ENCODE measurements at regions not wholly inside any gene's neighbourhood (a gene's known extent, or its start where the extent isn't known, plus 50 kb on each side); places are given as distances from the start of the nearest gene placed in this dataset.

- intact Hi-C loops (cut with micrococcal nuclease), result no loop called here
- CTCF ChIA-PET, result no interaction called here
- H3K4me1 Mint-ChIP-seq (ENCODE audit: low read depth), result no peaks in the 10 kb centered on the region
- H3K27ac Mint-ChIP-seq, result no peak overlapping the region
- H3K27me3 Mint-ChIP-seq (ENCODE audit: low read depth), result peaks cover 12% of the 10 kb centered on the region
- H3K4me3 Mint-ChIP-seq, result no peak overlapping the region
- H3K9me3 Mint-ChIP-seq, result no peaks in the 10 kb centered on the region
- no peaks in the 10 kb centered on the region for H3K36me3 Mint-ChIP-seq (ENCODE audit: low read depth)
- DNase-seq, result no peak
These were observed 234.0 kb upstream of the HMGA2 start for GRCh38 chr12:65590318-65590717.

- Mint-ChIP-seq H3K4me3 (no peak overlapping the region), H3K4me1 (ENCODE audit: low read depth) (no peaks in the 10 kb centered on the region), H3K27ac (no peak overlapping the region), H3K9me3 (no peaks in the 10 kb centered on the region), H3K27me3 (ENCODE audit: low read depth) (peaks cover 15% of the 10 kb centered on the region), H3K36me3 (ENCODE audit: low read depth) (no peaks in the 10 kb centered on the region)
- no peak for DNase-seq
- intact Hi-C loops (cut with micrococcal nuclease), result no loop called here
- CTCF ChIA-PET, result interaction anchor here (0.6 kb wide), 1 partner anchor 457 kb away, joined by 3 read pairs; no protein-coding TSS in a partner anchor
These were observed 231.9 kb upstream of the HMGA2 start for GRCh38 chr12:65592416-65592815.

GRCh38 chr12:65593239-65593701 lies 231.0 kb upstream of the HMGA2 start:
- no peak for DNase-seq
- H3K27ac Mint-ChIP-seq, result no peak overlapping the region
- CTCF ChIA-PET, result no interaction called here
- no peaks in the 10 kb centered on the region for H3K9me3 Mint-ChIP-seq
- no peaks in the 10 kb centered on the region for H3K4me1 Mint-ChIP-seq (ENCODE audit: low read depth)
- intact Hi-C loops (cut with micrococcal nuclease), result no loop called here
- H3K27me3 Mint-ChIP-seq (ENCODE audit: low read depth), result peaks cover 17% of the 10 kb centered on the region
- no peak overlapping the region for H3K4me3 Mint-ChIP-seq
- H3K36me3 Mint-ChIP-seq (ENCODE audit: low read depth), result no peaks in the 10 kb centered on the region

- DNase-seq, result no peak
- Mint-ChIP-seq H3K27me3 (ENCODE audit: low read depth) (peaks cover 17% of the 10 kb centered on the region), H3K27ac (no peak overlapping the region), H3K4me1 (ENCODE audit: low read depth) (no peaks in the 10 kb centered on the region), H3K9me3 (no peaks in the 10 kb centered on the region), H3K36me3 (ENCODE audit: low read depth) (no peaks in the 10 kb centered on the region), H3K4me3 (no peak overlapping the region)
- intact Hi-C loops (cut with micrococcal nuclease), result no loop called here
- CTCF ChIA-PET, result no interaction called here
These were observed 229.9 kb upstream of the HMGA2 start for GRCh38 chr12:65594409-65594808.

GRCh38 chr12:65595016-65595560 lies 229.2 kb upstream of the HMGA2 start:
- intact Hi-C loops (cut with micrococcal nuclease), result no loop called here
- peaks cover 17% of the 10 kb centered on the region for H3K27me3 Mint-ChIP-seq (ENCODE audit: low read depth)
- no peak overlapping the region for H3K27ac Mint-ChIP-seq
- H3K9me3 Mint-ChIP-seq, result no peaks in the 10 kb centered on the region
- H3K4me3 Mint-ChIP-seq, result no peak overlapping the region
- CTCF ChIA-PET, result no interaction called here
- no peaks in the 10 kb centered on the region for H3K36me3 Mint-ChIP-seq (ENCODE audit: low read depth)
- no peak for DNase-seq
- no peaks in the 10 kb centered on the region for H3K4me1 Mint-ChIP-seq (ENCODE audit: low read depth)

- intact Hi-C loops (cut with micrococcal nuclease), result no loop called here
- CTCF ChIA-PET, result no interaction called here
- no peak overlapping the region for H3K4me3 Mint-ChIP-seq
- H3K9me3 Mint-ChIP-seq, result no peaks in the 10 kb centered on the region
- no peaks in the 10 kb centered on the region for H3K36me3 Mint-ChIP-seq (ENCODE audit: low read depth)
- no peaks in the 10 kb centered on the region for H3K4me1 Mint-ChIP-seq (ENCODE audit: low read depth)
- no peak overlapping the region for H3K27ac Mint-ChIP-seq
- peaks cover 24% of the 10 kb centered on the region for H3K27me3 Mint-ChIP-seq (ENCODE audit: low read depth)
- no peak for DNase-seq
These were observed 227.7 kb upstream of the HMGA2 start for GRCh38 chr12:65596514-65597091.

- no peaks in the 10 kb centered on the region for H3K9me3 Mint-ChIP-seq
- no peak overlapping the region for H3K27ac Mint-ChIP-seq
- H3K27me3 Mint-ChIP-seq (ENCODE audit: low read depth), result peaks cover 31% of the 10 kb centered on the region
- DNase-seq, result no peak
- H3K4me3 Mint-ChIP-seq, result no peak overlapping the region
- H3K36me3 Mint-ChIP-seq (ENCODE audit: low read depth), result no peaks in the 10 kb centered on the region
- intact Hi-C loops (cut with micrococcal nuclease), result no loop called here
- CTCF ChIA-PET, result no interaction called here
- H3K4me1 Mint-ChIP-seq (ENCODE audit: low read depth), result no peaks in the 10 kb centered on the region
These were observed 226.8 kb upstream of the HMGA2 start for GRCh38 chr12:65597527-65597926.

GRCh38 chr12:65598688-65599087 lies 225.6 kb upstream of the HMGA2 start:
- no peak for DNase-seq
- no peak overlapping the region for H3K4me3 Mint-ChIP-seq
- CTCF ChIA-PET, result no interaction called here
- H3K9me3 Mint-ChIP-seq, result no peaks in the 10 kb centered on the region
- H3K27ac Mint-ChIP-seq, result no peak overlapping the region
- H3K4me1 Mint-ChIP-seq (ENCODE audit: low read depth), result no peaks in the 10 kb centered on the region
- no peaks in the 10 kb centered on the region for H3K36me3 Mint-ChIP-seq (ENCODE audit: low read depth)
- peaks cover 31% of the 10 kb centered on the region for H3K27me3 Mint-ChIP-seq (ENCODE audit: low read depth)
- intact Hi-C loops (cut with micrococcal nuclease), result no loop called here

- Mint-ChIP-seq H3K36me3 (ENCODE audit: low read depth) (no peaks in the 10 kb centered on the region), H3K4me3 (no peak overlapping the region), H3K4me1 (ENCODE audit: low read depth) (no peaks in the 10 kb centered on the region), H3K27me3 (ENCODE audit: low read depth) (peaks cover 27% of the 10 kb centered on the region), H3K9me3 (no peaks in the 10 kb centered on the region), H3K27ac (no peak overlapping the region)
- intact Hi-C loops (cut with micrococcal nuclease), result loop anchor here (1.0 to 5.0 kb wide), 5 partner anchors 71 to 485 kb away; no protein-coding TSS in a partner anchor
- no peak for DNase-seq
- CTCF ChIA-PET, result interaction anchor here (0.6 to 1.2 kb wide), 6 partner anchors 36 to 380 kb away, joined by 3 to 5 read pairs (median 3); no protein-coding TSS in a partner anchor
These were observed 222.1 kb upstream of the HMGA2 start for GRCh38 chr12:65602253-65602609.

- Mint-ChIP-seq H3K4me3 (no peak overlapping the region), H3K27me3 (ENCODE audit: low read depth) (peaks cover 31% of the 10 kb centered on the region), H3K27ac (no peak overlapping the region), H3K36me3 (ENCODE audit: low read depth) (no peaks in the 10 kb centered on the region), H3K9me3 (peaks cover under 1% of the 10 kb centered on the region), H3K4me1 (ENCODE audit: low read depth) (no peaks in the 10 kb centered on the region)
- peak; percentile 73 for DNase-seq
- intact Hi-C loops (cut with micrococcal nuclease), result loop anchor here (1.0 to 5.0 kb wide), 5 partner anchors 71 to 485 kb away; no protein-coding TSS in a partner anchor
- CTCF ChIA-PET, result interaction anchor here (0.5 to 1.2 kb wide), 9 partner anchors 36 to 482 kb away, joined by 3 to 5 read pairs (median 3); no protein-coding TSS in a partner anchor
These were observed 221.5 kb upstream of the HMGA2 start for GRCh38 chr12:65602610-65603295.

- CTCF ChIA-PET, result no interaction called here
- no peaks in the 10 kb centered on the region for H3K36me3 Mint-ChIP-seq (ENCODE audit: low read depth)
- intact Hi-C loops (cut with micrococcal nuclease), result loop anchor here (5.0 kb wide), 1 partner anchor 434 kb away; no protein-coding TSS in a partner anchor
- H3K27me3 Mint-ChIP-seq (ENCODE audit: low read depth), result peaks cover 31% of the 10 kb centered on the region
- H3K9me3 Mint-ChIP-seq, result peaks cover 3% of the 10 kb centered on the region
- no peak overlapping the region for H3K27ac Mint-ChIP-seq
- no peaks in the 10 kb centered on the region for H3K4me1 Mint-ChIP-seq (ENCODE audit: low read depth)
- no peak overlapping the region for H3K4me3 Mint-ChIP-seq
- DNase-seq, result no peak
These were observed 220.6 kb upstream of the HMGA2 start for GRCh38 chr12:65603438-65604351.

- Mint-ChIP-seq H3K4me1 (ENCODE audit: low read depth) (no peaks in the 10 kb centered on the region), H3K9me3 (peaks cover 3% of the 10 kb centered on the region), H3K4me3 (no peak overlapping the region), H3K36me3 (ENCODE audit: low read depth) (no peaks in the 10 kb centered on the region), H3K27ac (no peak overlapping the region), H3K27me3 (ENCODE audit: low read depth) (peaks cover 31% of the 10 kb centered on the region)
- CTCF ChIA-PET, result no interaction called here
- DNase-seq, result no peak
- intact Hi-C loops (cut with micrococcal nuclease), result no loop called here
These were observed 219.3 kb upstream of the HMGA2 start for GRCh38 chr12:65605019-65605418.

Data from activated naive CD4-positive, alpha-beta T cell treated with anti-CD3 and anti-CD28 coated beads for 36 hours (primary cell).